Left renal pelvis (tissue), 4 donors: ENCODE measurements at regions not wholly inside any gene's neighbourhood (a gene's known extent, or its start where the extent isn't known, plus 50 kb on each side); places are given as distances from the start of the nearest gene placed in this dataset.

ENCODE experiments used
- DNase-seq, 4 donors: peaks; one replicate each; pipeline ENCODE4 v3.0.0-alpha.2; 2013; ENCODE audit warnings: low read depth in 4 of 4, low spot score in 3 of 4

- DNase-seq: no peak
These were observed 116.1 kb downstream of the PCDH7 start for GRCh38 chr4:30836231-30836630.

- peak in 3 of 4 donors; percentile 5 to 46 (median 22) for DNase-seq
These were observed 117.0 kb downstream of the PCDH7 start for GRCh38 chr4:30837131-30837539.

GRCh38 chr4:30837861-30838260 is 117.7 kb downstream of the PCDH7 start:
- no peak for DNase-seq

- DNase-seq: no peak
These were observed 118.2 kb downstream of the PCDH7 start for GRCh38 chr4:30838331-30838730.

GRCh38 chr4:30839583-30840520 is 119.7 kb downstream of the PCDH7 start:
- no peak for DNase-seq

GRCh38 chr4:30840571-30840970 is 120.4 kb downstream of the PCDH7 start:
- DNase-seq: no peak

- no peak for DNase-seq
These were observed 122.0 kb downstream of the PCDH7 start for GRCh38 chr4:30842142-30842541.

- DNase-seq: no peak
These were observed 122.5 kb downstream of the PCDH7 start for GRCh38 chr4:30842689-30843088.

- DNase-seq: no peak
These were observed 124.9 kb downstream of the PCDH7 start for GRCh38 chr4:30844861-30845582.

- DNase-seq: no peak
These were observed 127.0 kb downstream of the PCDH7 start for GRCh38 chr4:30847167-30847566.

- DNase-seq: no peak
These were observed 127.8 kb downstream of the PCDH7 start for GRCh38 chr4:30847958-30848357.

- no peak for DNase-seq
These were observed 134.4 kb downstream of the PCDH7 start for GRCh38 chr4:30854531-30854930.

- DNase-seq: no peak
These were observed 135.1 kb downstream of the PCDH7 start for GRCh38 chr4:30855232-30855631.

- DNase-seq: no peak
These were observed 136.8 kb downstream of the PCDH7 start for GRCh38 chr4:30856795-30857564.

- DNase-seq: no peak
These were observed 140.8 kb downstream of the PCDH7 start for GRCh38 chr4:30860978-30861377.

GRCh38 chr4:30862196-30862595 is 142.0 kb downstream of the PCDH7 start:
- no peak for DNase-seq

- no peak for DNase-seq
These were observed 142.9 kb downstream of the PCDH7 start for GRCh38 chr4:30863021-30863420.

- DNase-seq: no peak
These were observed 145.5 kb downstream of the PCDH7 start for GRCh38 chr4:30865691-30866090.

GRCh38 chr4:30866346-30866745 is 146.2 kb downstream of the PCDH7 start:
- DNase-seq: no peak

GRCh38 chr4:30866907-30867306 is 146.7 kb downstream of the PCDH7 start:
- DNase-seq: no peak

GRCh38 chr4:30867427-30867826 is 147.3 kb downstream of the PCDH7 start:
- DNase-seq: no peak
